ENCODE measurements at regions not wholly inside any gene's neighbourhood (a gene's known extent, or its start where the extent isn't known, plus 50 kb on each side); places are given as distances from the start of the nearest gene placed in this dataset.

GRCh38 chr5:125657936-125658335, 765.3 kb upstream of the GRAMD2B start:
- DNase-seq (ENCODE audit: low read depth, low spot score): no peak
- BruUV-seq (replicated peaks): no TSS peak
- H3K4me1 ChIP-seq (ENCODE audit: control insufficient read depth, insufficient read depth, low read length): no peaks in the 10 kb centered on the region
- no peak overlapping the region for H3K4me3 ChIP-seq
- ChIA-PET SMC1A (ENCODE audit: uncharacterized antibody, unreplicated experiment) (interaction anchor here (0.7 kb wide), 1 partner anchor 14 kb away, joined by 3 read pairs; no protein-coding TSS in a partner anchor), CTCF (no interaction called here), RAD21 (ENCODE audit: unreplicated experiment) (no interaction called here), POLR2A (no interaction called here)
- 47% methylated on average over 2 of the region's 2 CpGs for WGBS (ENCODE audit: insufficient coverage, insufficient replicate concordance, low lambda C conversion rate, missing lambda C conversion rate)
- no peak overlapping the region for H3K9ac ChIP-seq (ENCODE audit: control insufficient read depth, insufficient read depth, low read length)
- FAIRE-seq: no peak
- no peak for TF ChIP-seq NR2F1 (conservative IDR thresholded peaks at IDR 0.05)
- no peak for TF ChIP-seq JUND (IDR thresholded peaks at IDR 0.05; ENCODE audit: low read depth, low read length)
- no peak for TF ChIP-seq PAX8 (IDR thresholded peaks at IDR 0.05)
- TF ChIP-seq SRF (IDR thresholded peaks at IDR 0.05; ENCODE audit: low read depth in 2 of 2, low read length in 2 of 2): no peak
- TF ChIP-seq ZBTB4 (CRISPR knock-in tag; IDR thresholded peaks at IDR 0.05): no peak
- TF ChIP-seq HDGF (IDR thresholded peaks at IDR 0.05): no peak
- no peak for TF ChIP-seq STAT1 (conservative IDR thresholded peaks at IDR 0.05)
- H3K4me2 ChIP-seq (ENCODE audit: control insufficient read depth, insufficient read depth): no peak overlapping the region
- in situ Hi-C loops (cut with MboI) (no loop called here), intact Hi-C loops (cut with micrococcal nuclease; ENCODE audit: unreplicated experiment) (no loop called here)
- no peak overlapping the region for H3K27ac ChIP-seq (ENCODE audit: control insufficient read depth, insufficient read depth)
- no peaks in the 10 kb centered on the region for H3K9me3 ChIP-seq (replicated peaks; ENCODE audit: control insufficient read depth, insufficient read depth, low read length)
- no peaks in the 10 kb centered on the region for H3K79me2 ChIP-seq (ENCODE audit: control insufficient read depth, insufficient read depth, low read length)
- H4K20me1 ChIP-seq (ENCODE audit: control insufficient read depth, insufficient read depth): no peaks in the 10 kb centered on the region
- no peak overlapping the region for H2AFZ ChIP-seq (ENCODE audit: control insufficient read depth, low read depth, low read length)
- H3K27me3 ChIP-seq (replicated peaks in 1 of 2; ENCODE audit: control insufficient read depth in 2 of 2, insufficient read depth in 2 of 2, low read length in 1 of 2): no peaks in the 10 kb centered on the region
- ATAC-seq: no peak
- no peaks in the 10 kb centered on the region for H3K36me3 ChIP-seq (ENCODE audit: control insufficient read depth in 2 of 2, insufficient read depth in 2 of 2, low read length in 1 of 2)

All from GM12878 (cell line).